Epithelial cell of proximal tubule (primary cell): ENCODE measurements at regions not wholly inside any gene's neighbourhood (a gene's known extent, or its start where the extent isn't known, plus 50 kb on each side); places are given as distances from the start of the nearest gene placed in this dataset.

Experiments
- DNase-seq: peaks from one replicate; pipeline ENCODE4 v3.0.0-alpha.2; 2011; ENCODE audit warnings: low read depth
- H3K4me3 ChIP-seq: 2 replicates; pipeline ENCODE4 v1.5.1; 2011; ENCODE audit warnings: low read depth, mild to moderate bottlenecking, low read length
- CTCF ChIP-seq: conservative IDR thresholded peaks from 2 replicates; pipeline ENCODE4 v1.5.1; 2012; ENCODE audit warnings: low read depth, mild to moderate bottlenecking, low read length

GRCh38 chr4:135532132-135532531 is 1330.5 kb upstream of the PABPC4L start:
- DNase-seq: no peak
- H3K4me3 ChIP-seq: no peak overlapping the region
- no peak for TF ChIP-seq CTCF

GRCh38 chr4:135515295-135515694 is 1313.7 kb upstream of the PABPC4L start:
- H3K4me3 ChIP-seq: no peak overlapping the region
- DNase-seq: no peak
- TF ChIP-seq CTCF: no peak

GRCh38 chr4:135510582-135510981 is 1309.0 kb upstream of the PABPC4L start:
- DNase-seq: no peak
- no peak overlapping the region for H3K4me3 ChIP-seq
- TF ChIP-seq CTCF: no peak

GRCh38 chr4:135508006-135508714 is 1306.6 kb upstream of the PABPC4L start:
- no peak overlapping the region for H3K4me3 ChIP-seq
- DNase-seq: peak; percentile 19
- TF ChIP-seq CTCF: no peak

- TF ChIP-seq CTCF: no peak
- no peak overlapping the region for H3K4me3 ChIP-seq
- no peak for DNase-seq
These were observed 1296.1 kb upstream of the PABPC4L start for GRCh38 chr4:135497563-135498152.

GRCh38 chr4:135492439-135492838 is 1290.8 kb upstream of the PABPC4L start:
- DNase-seq: no peak
- no peak for TF ChIP-seq CTCF

GRCh38 chr4:135485371-135485770 is 1283.8 kb upstream of the PABPC4L start:
- no peak overlapping the region for H3K4me3 ChIP-seq
- DNase-seq: no peak
- no peak for TF ChIP-seq CTCF

More at GRCh38 chr4:135492439-135492838, 1290.8 kb upstream of the PABPC4L start:
- H3K4me3 ChIP-seq: no peak overlapping the region
